ENCODE measurements at regions not wholly inside any gene's neighbourhood (a gene's known extent, or its start where the extent isn't known, plus 50 kb on each side); places are given as distances from the start of the nearest gene placed in this dataset.
"Not testable (repeated sequence)": the region's sequence is repeated elsewhere in the genome, so short reads cannot be mapped to it uniquely, and the experiment has no call there.

DNA sequence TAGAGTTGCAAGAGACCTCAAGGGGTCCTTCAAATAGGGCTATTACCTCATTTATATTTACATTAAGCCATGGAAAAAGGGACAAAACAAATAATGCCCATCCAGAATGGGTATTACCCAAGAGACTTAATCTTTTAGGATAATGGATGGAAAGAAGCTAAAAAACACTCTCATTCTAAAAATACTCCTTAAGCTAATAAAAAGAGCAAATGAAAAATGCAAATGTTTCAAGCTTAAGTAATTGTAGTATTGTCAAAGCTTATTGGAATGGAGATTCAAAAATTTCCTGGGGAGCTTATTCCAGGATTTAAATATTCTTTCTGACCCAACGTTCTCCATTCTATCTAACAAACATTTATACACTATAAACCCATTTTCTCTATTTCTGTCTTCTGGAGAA is 107.8 kb upstream of the SPIN4 start:
- no peak for DNase-seq

- DNase-seq: no peak
These were observed 102.4 kb upstream of the SPIN4 start for GRCh38 chrX:63453571-63453970.

DNA sequence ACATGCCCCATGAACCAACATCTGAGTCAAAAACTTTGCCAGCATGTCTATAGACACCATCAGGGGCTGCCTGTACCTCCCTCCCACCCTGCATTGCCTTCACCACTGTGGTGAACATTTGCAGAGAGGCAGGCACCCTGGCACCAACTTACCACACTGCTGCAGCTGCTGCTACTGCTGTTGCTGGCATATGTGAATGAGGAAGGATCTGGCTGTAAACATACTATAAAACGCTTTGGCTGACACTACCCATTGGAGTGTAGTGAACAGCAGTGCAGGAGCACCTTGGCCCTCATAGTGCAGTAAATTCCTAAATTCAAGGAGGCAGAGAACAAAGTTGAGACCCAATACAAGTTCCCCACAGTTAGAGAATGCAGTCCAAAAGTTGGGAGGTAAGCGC is 90.6 kb upstream of the SPIN4 start:
- no peak for DNase-seq

DNA sequence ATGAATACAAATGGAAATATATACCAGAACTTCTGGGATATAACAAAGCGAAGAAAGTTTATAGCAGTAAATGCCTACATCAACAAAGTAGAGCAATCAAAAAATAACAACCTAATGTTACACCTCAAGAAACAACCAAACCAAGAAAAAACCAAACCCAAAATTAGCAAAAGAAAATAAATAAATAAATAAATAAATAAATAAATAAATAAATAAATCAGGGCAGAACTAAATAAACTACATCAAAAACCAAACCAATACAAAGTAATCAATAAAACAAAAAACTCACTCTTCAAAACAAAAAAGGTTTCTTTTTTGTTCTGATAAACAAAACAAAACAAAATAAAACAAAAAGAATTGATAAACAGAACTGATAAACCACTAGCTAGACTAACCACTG is 88.4 kb upstream of the SPIN4 start:
- DNase-seq: no peak

DNA sequence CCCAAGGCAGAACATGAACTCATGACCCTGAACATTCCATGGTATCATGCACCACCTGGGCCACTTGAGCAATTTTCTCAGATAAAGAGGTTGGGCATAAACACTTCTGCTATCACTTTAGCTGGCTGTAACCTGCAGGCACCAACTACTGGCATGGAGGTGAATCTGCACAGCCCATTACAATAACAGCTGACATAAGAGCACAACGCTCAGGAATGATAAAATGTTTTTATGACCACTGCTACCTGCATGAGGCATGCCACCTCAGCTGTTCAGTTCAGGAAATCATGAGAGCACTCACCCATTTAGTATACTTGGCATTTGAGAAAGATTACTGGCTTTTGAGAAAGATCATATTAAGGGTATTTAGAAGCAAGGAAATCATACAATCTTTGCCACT is 85.7 kb upstream of the SPIN4 start:
- no peak for DNase-seq

GRCh38 chrX:63434665-63435064 is 83.5 kb upstream of the SPIN4 start:
- no peak for DNase-seq

DNA sequence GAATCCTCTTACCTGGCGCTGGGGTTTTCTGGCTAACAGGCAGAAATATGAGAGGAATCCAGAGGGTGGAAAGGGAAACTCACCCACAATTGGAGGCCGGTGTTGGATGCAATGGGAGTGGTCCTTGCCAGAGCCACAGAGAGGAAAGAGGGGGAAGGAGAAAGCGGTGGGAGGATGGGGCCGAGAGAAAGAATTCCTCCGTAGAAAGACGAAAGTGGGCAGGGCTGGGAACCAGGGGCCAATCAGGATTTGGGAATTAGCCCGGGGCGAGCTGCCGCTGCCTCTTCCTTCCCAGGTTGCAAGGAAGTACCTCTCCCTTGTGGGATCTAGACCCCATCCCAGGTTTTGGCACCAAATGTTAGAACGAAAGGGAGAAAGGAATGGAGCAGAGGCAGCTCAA is 83.1 kb upstream of the SPIN4 start:
- DNase-seq: no peak

DNA sequence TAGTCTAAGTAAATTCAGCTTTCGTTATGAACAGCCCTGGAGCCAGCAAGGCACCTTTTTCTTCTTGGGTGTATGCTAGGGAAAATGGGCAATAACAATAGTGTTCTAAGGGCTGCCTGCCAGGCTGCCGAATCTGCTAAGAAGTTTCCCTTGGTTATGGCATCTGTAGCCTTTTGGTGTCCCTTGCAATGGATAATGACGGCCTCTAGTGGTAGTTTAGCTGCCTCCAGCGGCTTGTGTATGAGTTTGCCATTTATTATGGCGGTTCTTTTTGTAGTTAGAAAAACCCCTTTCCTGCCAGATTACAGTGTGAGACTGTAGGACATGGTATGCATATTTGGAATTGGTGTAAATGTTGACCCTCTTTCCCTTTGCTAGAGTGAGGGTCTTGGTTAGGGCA is 78.9 kb upstream of the SPIN4 start:
- no peak for DNase-seq

DNA sequence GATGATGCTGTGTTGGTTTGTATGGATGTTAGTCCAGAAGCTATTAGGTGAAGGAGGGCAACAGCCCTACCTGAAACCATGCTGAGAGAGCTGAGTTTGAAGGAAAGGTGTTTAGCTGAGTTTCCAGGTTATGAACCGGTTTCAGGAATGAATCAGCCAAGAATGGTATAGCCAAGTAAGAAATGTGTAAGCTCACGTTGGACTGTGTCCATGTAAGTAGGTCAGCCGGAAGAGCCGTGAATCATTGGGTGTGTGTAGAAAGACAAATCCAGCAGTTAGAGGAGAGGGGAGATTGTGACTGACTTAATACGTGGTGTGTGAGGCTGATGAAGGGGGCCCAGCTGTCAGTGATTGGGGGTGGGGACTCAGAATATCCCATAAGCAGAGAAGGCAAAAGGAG is 77.2 kb upstream of the SPIN4 start:
- no peak for DNase-seq

- no peak for DNase-seq
These were observed 75.4 kb upstream of the SPIN4 start for GRCh38 chrX:63426519-63426918.

- DNase-seq: no peak
These were observed 72.9 kb upstream of the SPIN4 start for GRCh38 chrX:63424063-63424462.

DNA sequence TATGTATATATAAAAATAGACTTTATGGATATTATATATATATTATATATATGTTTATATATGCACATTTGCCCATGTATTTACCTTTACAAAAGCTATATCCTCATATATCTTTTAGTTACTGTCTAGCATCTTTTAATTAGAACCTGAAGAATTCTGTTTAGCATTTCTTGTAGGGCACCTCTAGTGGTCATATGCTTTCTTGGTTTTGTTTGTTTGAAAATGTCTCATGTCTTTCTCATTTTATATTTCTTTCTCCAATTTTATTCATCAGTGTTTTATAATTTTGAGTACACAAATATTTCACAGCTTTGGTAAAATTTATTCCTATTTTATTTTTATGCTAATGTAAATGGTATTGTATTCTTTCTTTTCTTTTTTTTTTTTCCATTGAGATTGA is 70.3 kb upstream of the SPIN4 start:
- DNase-seq: no peak

GRCh38 chrX:63418211-63418610 is 67.1 kb upstream of the SPIN4 start:
- DNase-seq: no peak

DNA sequence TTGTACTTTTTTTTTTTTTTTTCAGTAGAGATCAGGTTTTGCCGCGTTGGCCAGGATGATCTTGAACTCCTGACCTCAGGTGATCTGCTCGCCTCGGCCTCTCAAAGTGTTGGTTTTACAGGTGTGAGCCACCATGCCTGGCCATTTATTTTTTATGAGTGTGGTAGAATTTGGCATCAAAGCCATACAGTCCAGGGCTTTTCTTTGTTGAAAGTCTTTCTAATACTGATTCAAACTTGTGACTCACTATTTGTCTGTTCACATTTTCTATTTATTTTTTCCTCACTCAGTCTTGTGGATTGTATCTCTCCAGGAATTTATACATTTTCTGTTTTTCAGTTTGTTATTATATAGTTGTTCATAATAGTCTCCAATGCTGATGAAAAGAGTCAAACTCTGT is 66.5 kb upstream of the SPIN4 start:
- no peak for DNase-seq

DNA sequence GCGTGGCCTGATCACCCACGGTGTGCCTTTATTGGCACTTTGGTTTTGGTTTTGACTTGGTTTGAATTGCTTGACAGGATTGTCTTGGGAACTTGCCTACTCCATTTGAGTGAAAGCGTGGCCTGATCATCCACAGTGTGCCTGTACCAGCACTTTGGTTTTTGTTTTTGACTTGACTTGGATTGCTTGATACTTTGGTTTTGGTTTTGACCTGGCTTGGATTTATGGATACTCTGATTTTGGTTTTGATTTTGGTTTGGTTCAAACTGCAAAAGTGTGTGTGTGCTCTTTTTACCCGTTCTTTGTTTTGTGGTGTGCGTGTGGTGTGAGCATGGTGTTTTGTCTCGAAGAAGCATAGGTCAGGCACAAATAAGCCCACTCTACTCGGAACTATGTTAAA is 58.8 kb upstream of the SPIN4 start:
- DNase-seq: not testable (repeated sequence)

GRCh38 chrX:63408050-63408449 is 56.9 kb upstream of the SPIN4 start:
- no peak for DNase-seq

- DNase-seq: no peak
These were observed 53.2 kb upstream of the SPIN4 start for GRCh38 chrX:63404332-63404731.

- no peak for DNase-seq
These were observed 51.0 kb upstream of the SPIN4 start for GRCh38 chrX:63402106-63402505.

All from activated CD8-positive, alpha-beta memory T cell treated with anti-CD3 and anti-CD28 coated beads, Interleukin-2, amount 50 U/mL, for 48 hours (primary cell).